Trophoblast cell (in vitro differentiated cells and primary cell): ENCODE measurements at regions not wholly inside any gene's neighbourhood (a gene's known extent, or its start where the extent isn't known, plus 50 kb on each side); places are given as distances from the start of the nearest gene placed in this dataset.

ENCODE experiments used
- DNase-seq, 2 donors: peaks; one replicate each; pipeline ENCODE4 v3.0.0-alpha.2; 2016
- H2AFZ ChIP-seq: 2 replicates; pipeline ENCODE4 v1.6.1; 2013; ENCODE audit warnings: low read length, moderate library complexity, mild to moderate bottlenecking; ENCODE audit not compliant: insufficient read depth, poor library complexity
- H2AK5ac ChIP-seq: 2 replicates; pipeline ENCODE4 v1.6.1; 2013; ENCODE audit warnings: mild to moderate bottlenecking, low read length
- H2BK120ac ChIP-seq: 2 replicates; pipeline ENCODE4 v1.6.1; 2013; ENCODE audit warnings: low read length, mild to moderate bottlenecking, moderate library complexity; ENCODE audit not compliant: insufficient read depth, poor library complexity
- H2BK12ac ChIP-seq: 2 replicates; pipeline ENCODE4 v1.6.1; 2013; ENCODE audit warnings: mild to moderate bottlenecking, low read length, moderate library complexity
- H2BK5ac ChIP-seq: 2 replicates; pipeline ENCODE4 v1.6.1; 2013; ENCODE audit warnings: low read length, low read depth, moderate library complexity, mild to moderate bottlenecking; ENCODE audit not compliant: poor library complexity
- H3K14ac ChIP-seq: 2 replicates; pipeline ENCODE4 v1.6.1; 2013; ENCODE audit warnings: mild to moderate bottlenecking, low read length
- H3K18ac ChIP-seq: 2 replicates; pipeline ENCODE4 v1.6.1; 2013; ENCODE audit warnings: mild to moderate bottlenecking, low read length
- H3K23ac ChIP-seq: 2 replicates; pipeline ENCODE4 v1.6.1; 2013; ENCODE audit warnings: low read length
- H3K27ac ChIP-seq: 2 replicates; pipeline ENCODE4 v1.5.1; 2013; ENCODE audit warnings: low read depth, mild to moderate bottlenecking, inconsistent platforms, low read length, moderate library complexity
- H3K27me3 ChIP-seq: 2 replicates; pipeline ENCODE4 v1.6.1; 2013; ENCODE audit warnings: inconsistent platforms, mild to moderate bottlenecking, low read length, moderate library complexity; ENCODE audit not compliant: insufficient read depth
- H3K36me3 ChIP-seq, 2 experiments: 1 replicate in 1 of 2; 2 replicates in 1 of 2; pipeline ENCODE4 v1.6.1; 2013; ENCODE audit warnings: low read length in 2 of 2, mild to moderate bottlenecking in 2 of 2, moderate library complexity in 1 of 2; ENCODE audit not compliant: insufficient read depth in 2 of 2, control insufficient read depth in 1 of 2
- H3K4ac ChIP-seq: 2 replicates; pipeline ENCODE4 v1.6.1; 2013; ENCODE audit warnings: low read depth, mild to moderate bottlenecking, low read length, moderate library complexity
- H3K4me1 ChIP-seq, 2 experiments: 1 replicate in 1 of 2; 2 replicates in 1 of 2; pipeline ENCODE4 v1.6.1; 2013; ENCODE audit warnings: low read length in 2 of 2, mild to moderate bottlenecking in 2 of 2, moderate library complexity in 1 of 2; ENCODE audit not compliant: insufficient read depth in 2 of 2, control insufficient read depth in 1 of 2
- H3K4me2 ChIP-seq: 2 replicates; pipeline ENCODE4 v1.6.1; 2013; ENCODE audit warnings: inconsistent platforms, mild to moderate bottlenecking, low read length, moderate library complexity
- H3K4me3 ChIP-seq: 2 replicates; pipeline ENCODE4 v1.5.1; 2013; ENCODE audit warnings: mild to moderate bottlenecking, low read depth, low read length, inconsistent platforms
- H3K79me1 ChIP-seq: one replicate; pipeline ENCODE4 v1.6.1; 2013; ENCODE audit warnings: low read length
- H3K79me2 ChIP-seq: 2 replicates; pipeline ENCODE4 v1.6.1; 2013; ENCODE audit warnings: low read length, mild to moderate bottlenecking; ENCODE audit not compliant: control insufficient read depth, insufficient read depth, poor library complexity
- H3K9ac ChIP-seq: 2 replicates; pipeline ENCODE4 v1.6.1; 2013; ENCODE audit warnings: mild to moderate bottlenecking, low read length
- H3K9me3 ChIP-seq: 2 replicates; pipeline ENCODE4 v1.6.1; 2013; ENCODE audit warnings: low read depth, mild to moderate bottlenecking, control low read depth, inconsistent platforms, low read length; ENCODE audit not compliant: insufficient read depth
- H4K12ac ChIP-seq: 2 replicates; pipeline ENCODE4 v1.6.1; 2013; ENCODE audit warnings: low read depth, mild to moderate bottlenecking, low read length, moderate library complexity
- H4K8ac ChIP-seq: 2 replicates; pipeline ENCODE4 v1.6.1; 2013; ENCODE audit warnings: low read depth, mild to moderate bottlenecking, low read length, moderate library complexity
- H4K91ac ChIP-seq: one replicate; pipeline ENCODE4 v1.6.1; 2013; ENCODE audit warnings: low read depth, mild to moderate bottlenecking, low read length, moderate library complexity
- WGBS: extraction: QIAGEN DNeasy Blood & Tissue Kit; methylation state at CpG from one replicate; pipeline ENCODE4 v1.1.7; 2013; ENCODE audit warnings: missing lambda C conversion rate; ENCODE audit not compliant: insufficient read length, insufficient coverage; ENCODE audit errors: extremely low coverage; 5-methylcytosine and 5-hydroxymethylcytosine counted together

DNA sequence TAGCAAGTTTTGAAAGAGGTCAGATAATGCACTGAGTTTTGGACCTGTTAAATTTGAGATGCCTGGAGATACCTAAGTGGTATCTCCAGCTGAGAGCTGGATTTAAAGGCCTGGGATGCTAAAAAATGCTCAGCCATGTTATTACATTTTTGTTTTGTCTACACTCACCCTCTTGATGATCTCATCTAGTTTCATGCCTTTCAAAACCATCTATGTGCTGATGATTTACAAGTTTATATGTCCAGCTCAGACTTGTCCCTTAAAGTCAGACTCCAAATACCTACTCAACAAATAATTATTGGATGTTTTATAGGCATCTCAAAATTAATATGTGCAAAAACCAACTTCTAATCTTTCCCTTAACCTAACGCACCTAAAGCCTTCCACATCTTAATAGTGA lies 103.6 kb upstream of the OR9G4 start:
- Histone ChIP-seq H3K18ac (no peak overlapping the region), H3K9ac (no peak overlapping the region), H4K8ac (no peak overlapping the region), H2AK5ac (no peak overlapping the region), H3K27ac (no peak overlapping the region), H2AFZ (no peak overlapping the region), H3K4me2 (no peak overlapping the region), H3K14ac (no peak overlapping the region), H3K23ac (no peak overlapping the region), H2BK120ac (no peak overlapping the region), H3K4me3 (no peak overlapping the region), H2BK12ac (no peak overlapping the region), H3K9me3 (no peaks in the 10 kb centered on the region), H2BK5ac (no peak overlapping the region), H3K79me2 (no peaks in the 10 kb centered on the region), H3K27me3 (no peaks in the 10 kb centered on the region), H4K91ac (no peak overlapping the region), H3K36me3 (no peaks in the 10 kb centered on the region), H3K79me1 (no peaks in the 10 kb centered on the region), H4K12ac (no peak overlapping the region), H3K4me1 (no peaks in the 10 kb centered on the region), H3K4ac (no peak overlapping the region)
- WGBS: 100% methylated on average over 1 of the region's 1 CpG
- no peak for DNase-seq

DNA sequence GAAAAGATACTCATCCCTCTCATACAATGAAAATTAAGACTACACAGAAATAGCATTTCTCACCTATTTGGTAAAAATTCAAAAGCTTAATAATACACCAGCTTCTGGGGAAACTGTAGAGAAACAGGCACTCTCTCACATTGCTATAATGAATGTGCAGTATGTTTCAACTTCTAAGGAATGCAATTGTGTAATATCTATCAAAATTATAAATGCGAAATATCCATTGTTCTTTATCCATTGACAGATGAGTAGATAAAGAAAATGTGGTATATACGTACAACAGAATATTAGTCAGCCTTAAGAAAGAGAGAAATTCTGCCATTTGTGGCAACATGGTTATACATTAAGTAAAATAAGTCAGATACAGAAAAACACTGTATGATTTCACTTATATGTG lies 101.4 kb upstream of the OR9G4 start:
- Histone ChIP-seq H2AK5ac (no peak overlapping the region), H3K18ac (no peak overlapping the region), H4K8ac (no peak overlapping the region), H3K79me2 (no peaks in the 10 kb centered on the region), H3K9ac (no peak overlapping the region), H3K79me1 (no peaks in the 10 kb centered on the region), H2AFZ (no peak overlapping the region), H2BK120ac (no peak overlapping the region), H3K23ac (no peak overlapping the region), H3K4me3 (no peak overlapping the region), H4K12ac (no peak overlapping the region), H2BK12ac (no peak overlapping the region), H4K91ac (no peak overlapping the region), H3K36me3 (no peaks in the 10 kb centered on the region), H3K14ac (no peak overlapping the region), H3K4me1 (no peaks in the 10 kb centered on the region), H3K27ac (no peak overlapping the region), H2BK5ac (no peak overlapping the region), H3K4me2 (no peak overlapping the region), H3K9me3 (peaks cover 3% of the 10 kb centered on the region), H3K27me3 (no peaks in the 10 kb centered on the region), H3K4ac (no peak overlapping the region)
- WGBS: no CpG with 5 or more reads among the region's 2 CpGs
- DNase-seq: no peak

DNA sequence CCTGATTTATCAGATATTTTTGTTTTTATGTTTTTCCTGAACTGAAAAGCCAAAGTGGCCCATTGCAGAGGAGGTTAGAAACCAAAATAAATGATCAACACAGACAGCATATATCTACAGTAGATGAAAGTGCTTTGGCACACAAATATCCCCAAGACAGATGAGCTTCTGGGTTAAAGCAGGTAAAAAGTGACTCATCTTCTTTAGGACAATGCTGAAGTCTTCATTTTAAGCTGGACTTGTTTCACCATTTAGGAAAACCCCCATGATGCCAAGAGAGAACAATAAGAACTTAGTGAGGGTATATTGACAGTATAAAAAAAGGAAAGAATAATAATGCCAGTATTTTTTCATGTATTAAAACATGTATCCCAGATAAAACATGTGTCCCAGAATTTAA lies 100.8 kb upstream of the OR9G4 start:
- H4K12ac ChIP-seq: no peak overlapping the region
- no peaks in the 10 kb centered on the region for H3K4me1 ChIP-seq
- H3K23ac ChIP-seq: no peak overlapping the region
- DNase-seq: no peak
- H3K79me1 ChIP-seq: no peaks in the 10 kb centered on the region
- H3K27me3 ChIP-seq: no peaks in the 10 kb centered on the region
- H3K9me3 ChIP-seq: peaks cover 4% of the 10 kb centered on the region
- no peaks in the 10 kb centered on the region for H3K36me3 ChIP-seq
- no peak overlapping the region for H2BK12ac ChIP-seq
- no peak overlapping the region for H3K27ac ChIP-seq
- H3K4me2 ChIP-seq: no peak overlapping the region
- H3K14ac ChIP-seq: no peak overlapping the region
- no peak overlapping the region for H4K91ac ChIP-seq
- H3K79me2 ChIP-seq: no peaks in the 10 kb centered on the region
- H2AFZ ChIP-seq: no peak overlapping the region
- H3K4ac ChIP-seq: no peak overlapping the region
- no peak overlapping the region for H2BK5ac ChIP-seq
- no peak overlapping the region for H3K18ac ChIP-seq
- no peak overlapping the region for H4K8ac ChIP-seq
- no peak overlapping the region for H2BK120ac ChIP-seq
- no peak overlapping the region for H3K4me3 ChIP-seq
- H3K9ac ChIP-seq: no peak overlapping the region
- no peak overlapping the region for H2AK5ac ChIP-seq

DNA sequence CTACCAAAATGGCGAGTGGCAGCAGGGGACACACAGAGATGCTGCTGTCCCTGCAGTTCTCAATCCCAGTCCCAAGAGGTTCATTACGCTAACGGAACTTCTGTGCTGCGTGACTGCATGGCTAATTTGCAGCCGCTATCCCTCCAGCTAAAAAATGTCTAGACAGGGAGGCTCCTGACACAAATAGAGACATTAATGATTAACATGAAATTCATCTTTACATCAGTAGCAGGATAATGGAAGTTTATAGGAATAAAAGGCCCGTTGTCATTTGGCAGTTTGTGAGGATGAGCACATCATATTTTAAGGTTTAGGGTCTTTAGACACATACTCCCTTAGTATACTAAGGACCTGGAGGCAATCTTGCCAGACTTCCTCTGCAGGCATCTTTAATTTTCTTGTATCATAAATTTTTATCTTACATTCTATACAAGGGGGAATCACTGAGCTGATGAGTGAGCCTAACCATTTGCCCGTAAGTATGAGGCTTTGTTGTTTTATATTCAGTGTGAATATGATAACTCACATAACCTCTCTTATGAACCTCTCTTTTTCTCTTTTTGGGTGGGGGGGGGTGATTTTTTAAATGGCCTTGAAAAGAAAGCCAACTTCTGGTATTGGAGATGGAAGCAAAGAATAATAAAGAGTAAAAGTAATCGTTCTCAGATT lies 99.8 kb upstream of the OR9G4 start:
- Histone ChIP-seq H3K9me3 (peaks cover 4% of the 10 kb centered on the region), H2AFZ (no peak overlapping the region), H4K91ac (no peak overlapping the region), H3K36me3 (no peaks in the 10 kb centered on the region), H3K4me2 (no peak overlapping the region), H2BK12ac (no peak overlapping the region), H3K79me2 (no peaks in the 10 kb centered on the region), H2BK5ac (no peak overlapping the region), H3K79me1 (no peaks in the 10 kb centered on the region), H2BK120ac (no peak overlapping the region), H3K27ac (no peak overlapping the region), H3K14ac (no peak overlapping the region), H3K4me1 (no peaks in the 10 kb centered on the region), H3K27me3 (no peaks in the 10 kb centered on the region), H3K18ac (no peak overlapping the region), H3K9ac (no peak overlapping the region), H3K23ac (no peak overlapping the region), H4K12ac (no peak overlapping the region), H2AK5ac (no peak overlapping the region), H3K4me3 (no peak overlapping the region), H4K8ac (no peak overlapping the region), H3K4ac (no peak overlapping the region)
- no peak for DNase-seq
- no CpG with 5 or more reads among the region's 8 CpGs for WGBS
